ENCODE measurements at regions not wholly inside any gene's neighbourhood (a gene's known extent, or its start where the extent isn't known, plus 50 kb on each side); places are given as distances from the start of the nearest gene placed in this dataset.

DNA sequence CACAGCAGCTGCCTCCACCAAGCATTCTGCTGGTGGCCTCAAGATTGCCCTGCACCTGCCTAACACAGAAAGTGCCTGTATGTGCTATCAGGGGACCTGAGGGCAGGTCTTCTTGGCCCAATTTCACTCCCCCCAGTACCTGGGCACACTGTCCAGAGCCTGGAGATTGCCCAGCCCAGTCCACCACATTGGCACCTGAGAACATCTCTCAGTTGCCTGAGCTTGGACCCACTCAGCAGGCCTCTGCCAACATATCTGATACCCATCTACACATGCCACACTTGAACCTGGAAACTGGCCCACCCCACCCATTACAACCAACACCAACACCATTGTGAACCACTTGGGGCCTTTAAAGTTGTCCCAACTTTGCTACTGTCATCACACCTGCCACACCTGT lies 1523.1 kb upstream of the CDH9 start:
- DNase-seq, result no peak

DNA sequence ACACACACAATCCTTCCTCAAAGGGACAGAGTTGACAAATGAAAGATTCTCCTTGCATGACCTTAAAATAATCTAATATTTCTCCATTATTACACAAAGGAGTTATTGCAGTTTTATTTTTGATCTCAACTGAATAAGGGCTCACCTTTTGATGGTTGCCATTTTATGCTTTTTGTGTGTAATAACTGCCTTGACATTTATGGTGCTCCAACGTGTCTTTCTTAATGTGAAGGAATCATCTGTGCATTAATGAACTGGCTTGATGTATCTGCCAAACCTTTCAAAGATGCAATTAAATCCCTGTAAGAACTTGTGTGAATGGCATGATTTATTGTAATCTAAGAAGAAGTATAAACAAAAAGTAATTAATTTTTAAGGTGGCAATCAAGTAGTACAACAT lies 1519.8 kb upstream of the CDH9 start:
- DNase-seq, result no peak

- DNase-seq, result no peak
Observed at GRCh38 chr5:28557114-28557513, 1518.7 kb upstream of the CDH9 start.

GRCh38 chr5:28549588-28549987 lies 1511.2 kb upstream of the CDH9 start:
- no peak for DNase-seq

GRCh38 chr5:28548856-28549255 lies 1510.5 kb upstream of the CDH9 start:
- no peak for DNase-seq

DNA sequence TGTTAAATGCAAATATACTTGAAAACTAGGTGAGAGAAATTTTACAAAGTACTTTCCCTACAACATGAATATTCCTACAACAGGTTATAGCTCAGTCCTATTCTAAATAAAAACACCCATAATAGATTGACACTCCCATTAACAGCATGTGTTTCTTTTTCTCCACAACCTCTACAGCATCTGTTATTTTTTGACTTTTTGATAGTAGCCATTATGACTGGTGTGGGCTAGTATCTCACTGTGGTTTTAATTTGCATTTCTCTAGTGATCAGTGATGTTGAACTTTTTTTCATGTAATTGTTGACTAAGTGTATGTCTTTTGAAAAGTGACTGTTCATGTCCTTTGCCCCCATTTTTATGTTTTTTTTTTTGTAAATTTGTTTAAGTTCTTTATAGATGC lies 1506.1 kb upstream of the CDH9 start:
- no peak for DNase-seq

DNA sequence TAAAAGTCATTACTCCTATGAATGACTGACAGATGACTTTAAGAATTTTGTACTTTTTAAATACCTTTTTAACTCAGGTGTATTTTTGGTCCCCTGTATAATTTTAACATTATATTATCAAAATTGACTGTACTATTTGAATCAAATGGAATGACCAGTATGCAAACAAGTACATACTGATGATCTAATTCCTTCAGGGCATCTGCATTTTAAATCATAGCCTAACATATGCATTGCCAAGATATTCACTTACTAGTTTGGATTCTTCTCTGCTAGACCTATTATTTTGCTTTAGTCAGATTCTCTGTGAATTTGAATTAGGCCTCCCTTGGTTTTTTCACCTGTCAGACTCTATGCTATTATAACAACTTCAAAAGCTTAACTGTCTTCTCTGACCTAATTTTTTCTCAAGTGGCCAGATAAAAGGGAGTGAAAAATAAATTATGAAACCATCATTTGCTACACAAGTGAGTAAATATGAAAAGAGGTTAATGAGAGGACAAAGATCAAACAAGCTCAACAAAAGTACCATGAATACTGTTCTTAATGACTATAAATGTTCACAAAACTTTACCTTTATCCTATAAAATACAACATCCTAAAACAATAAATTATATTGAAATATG lies 1505.2 kb upstream of the CDH9 start:
- DNase-seq, result no peak

GRCh38 chr5:28542987-28543386 lies 1504.6 kb upstream of the CDH9 start:
- DNase-seq, result no peak

DNA sequence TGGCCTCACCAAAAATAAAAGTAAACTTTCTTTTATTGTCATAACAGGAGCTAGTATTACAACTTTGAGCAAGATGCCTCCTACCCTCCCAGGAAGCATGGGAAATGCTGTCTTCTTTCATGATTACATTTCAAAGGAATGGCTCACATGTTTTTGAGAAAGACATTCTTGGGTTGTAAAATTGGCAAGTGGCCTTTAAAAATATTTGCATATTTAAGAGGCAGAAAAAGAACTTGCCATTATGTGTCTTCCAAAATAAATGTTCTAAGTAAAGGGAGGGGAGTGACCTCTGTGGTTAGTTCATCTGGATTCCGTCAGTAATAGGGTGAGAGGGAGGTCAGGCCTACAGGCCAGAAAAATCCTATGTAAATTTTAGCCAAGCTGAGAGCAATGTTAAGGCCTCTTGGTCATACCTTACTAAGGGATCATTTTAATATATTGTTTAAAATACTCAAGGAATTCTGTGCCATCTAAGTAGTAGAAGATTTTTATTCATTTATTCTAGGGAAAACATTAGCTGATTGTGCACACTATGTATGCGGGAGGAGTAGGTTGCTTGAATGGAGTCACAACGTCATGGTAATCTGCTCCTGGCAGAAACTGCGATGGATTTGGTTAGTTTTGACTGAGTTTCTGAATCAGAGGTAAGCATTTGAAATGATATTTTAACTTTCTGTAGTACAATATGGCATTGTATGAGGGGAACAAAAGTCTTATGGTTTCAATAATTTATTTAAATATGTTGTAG lies 1485.7 kb upstream of the CDH9 start:
- no peak for DNase-seq

DNA sequence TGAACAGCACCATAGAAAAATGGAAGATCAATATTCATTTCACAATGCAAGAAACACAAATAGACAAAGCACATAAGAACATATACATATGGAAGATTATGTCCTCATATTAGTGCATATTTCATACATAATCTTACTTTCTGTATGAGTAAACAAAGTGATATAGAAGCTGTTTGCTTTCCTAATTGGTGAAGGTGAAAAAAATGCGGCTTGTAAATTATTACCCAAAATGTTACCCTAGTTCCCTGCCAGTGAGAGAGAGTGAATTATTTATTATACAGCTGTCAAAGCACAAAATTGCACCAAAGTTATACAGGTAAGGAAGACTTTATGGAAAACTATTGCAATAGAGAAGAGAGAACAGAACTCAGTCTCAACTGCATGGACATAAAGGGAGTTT lies 1485.0 kb upstream of the CDH9 start:
- no peak for DNase-seq

- no peak for DNase-seq
Observed at GRCh38 chr5:28517691-28518090, 1479.3 kb upstream of the CDH9 start.

- DNase-seq, result no peak
Observed at GRCh38 chr5:28516722-28517121, 1478.3 kb upstream of the CDH9 start.

DNA sequence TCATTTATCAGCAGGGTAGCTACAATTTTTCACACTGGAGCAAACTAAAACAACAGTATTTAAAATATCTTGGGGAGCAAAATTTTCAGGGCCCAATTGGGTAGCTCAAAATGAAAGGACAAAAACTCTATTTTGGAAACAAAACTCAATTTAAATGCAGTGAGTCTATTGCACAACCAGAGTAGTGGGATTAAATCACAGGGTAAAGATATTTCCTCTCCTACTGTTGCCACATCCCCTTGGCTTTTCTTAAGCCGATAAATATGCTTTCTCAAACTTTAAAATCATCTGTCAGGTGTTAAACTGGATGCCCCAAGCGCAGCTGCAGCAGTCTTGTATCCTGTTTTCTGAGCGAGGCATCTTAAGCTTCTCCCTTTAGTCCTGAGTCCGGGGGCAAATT lies 1474.3 kb upstream of the CDH9 start:
- no peak for DNase-seq

- DNase-seq, result no peak
Observed at GRCh38 chr5:28505121-28505520, 1466.7 kb upstream of the CDH9 start.

GRCh38 chr5:28500511-28500910 lies 1462.1 kb upstream of the CDH9 start:
- no peak for DNase-seq

DNA sequence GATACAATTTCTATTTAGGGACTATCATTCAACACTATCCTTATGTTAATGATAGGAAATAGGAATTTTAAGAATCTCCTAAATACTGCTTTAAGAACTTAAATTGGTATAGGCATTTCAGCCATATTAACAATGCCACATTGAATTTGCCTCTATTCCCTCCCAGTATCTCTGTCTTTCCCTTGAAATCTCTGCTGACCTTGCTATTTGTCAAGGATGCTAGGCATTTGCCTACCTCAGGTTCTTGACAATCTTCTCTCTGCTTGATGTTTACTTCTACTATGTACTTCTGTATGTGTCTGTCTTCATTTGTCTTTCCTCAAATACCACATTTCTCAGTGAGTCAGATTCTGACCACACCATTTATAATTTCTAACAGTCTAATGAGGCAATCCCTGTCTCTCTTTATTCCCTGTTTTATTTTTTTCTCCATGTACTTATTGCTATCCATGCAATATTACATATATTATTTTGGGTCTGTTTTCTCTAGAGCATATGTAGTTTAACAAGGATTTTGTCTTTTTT lies 1461.4 kb upstream of the CDH9 start:
- DNase-seq, result no peak

GRCh38 chr5:28495876-28496275 lies 1457.5 kb upstream of the CDH9 start:
- no peak for DNase-seq

DNA sequence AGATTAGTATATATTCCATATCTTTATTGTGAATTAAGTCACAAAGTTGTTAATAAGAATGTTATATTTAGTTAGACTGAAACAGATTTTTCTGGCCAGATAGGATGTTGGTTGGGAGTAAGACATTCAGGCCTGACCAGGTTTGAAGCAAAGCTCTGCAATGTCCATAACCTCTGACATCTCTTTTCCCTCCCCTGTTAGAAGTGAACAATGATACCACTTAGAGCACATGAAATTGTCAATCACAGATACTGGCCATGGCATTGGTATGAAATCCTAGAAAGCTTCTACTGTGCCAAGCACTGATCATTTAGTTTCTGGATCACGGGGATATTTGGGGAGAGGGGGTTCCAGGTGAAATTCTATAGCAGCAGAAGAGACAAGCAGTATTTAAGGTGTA lies 1455.1 kb upstream of the CDH9 start:
- no peak for DNase-seq

GRCh38 chr5:28488752-28489151 lies 1450.4 kb upstream of the CDH9 start:
- no peak for DNase-seq

DNA sequence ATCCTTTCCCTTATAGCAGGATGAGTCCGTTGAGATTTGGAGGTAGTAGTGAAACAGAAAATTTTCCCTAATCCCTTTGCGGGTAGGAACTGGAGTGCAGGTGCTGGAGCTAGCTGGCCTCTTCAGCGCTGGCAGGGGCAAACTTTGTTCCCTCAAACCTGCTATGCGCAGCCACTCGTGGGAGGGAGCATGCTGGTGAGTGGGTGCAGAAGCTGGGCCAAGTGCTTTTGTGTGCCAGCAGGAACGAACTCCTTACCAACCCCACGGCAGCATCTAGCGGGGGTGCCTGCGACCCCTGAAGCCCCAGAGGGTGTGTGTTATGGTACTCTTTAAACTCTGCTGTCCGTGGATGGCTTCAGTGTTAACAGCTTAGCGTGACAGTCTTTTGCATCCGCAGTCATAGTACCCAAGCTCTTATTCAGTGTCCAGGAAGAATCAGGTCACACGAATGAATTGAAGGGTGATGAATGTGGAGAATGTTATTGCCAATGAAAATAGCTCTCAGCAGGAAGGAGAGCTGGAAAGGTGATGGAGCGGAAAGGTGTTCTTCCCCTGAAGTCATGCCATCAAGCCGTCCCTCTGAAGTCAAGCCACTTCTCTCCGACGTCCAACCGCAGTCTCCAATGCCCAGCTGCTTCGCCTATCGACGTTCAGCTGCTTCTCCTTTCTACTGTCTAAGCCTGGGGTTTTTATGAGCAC lies 1445.1 kb upstream of the CDH9 start:
- DNase-seq, result no peak

- DNase-seq, result no peak
Observed at GRCh38 chr5:28473531-28474107, 1435.2 kb upstream of the CDH9 start.

GRCh38 chr5:28468166-28468565 lies 1429.8 kb upstream of the CDH9 start:
- no peak for DNase-seq

DNA sequence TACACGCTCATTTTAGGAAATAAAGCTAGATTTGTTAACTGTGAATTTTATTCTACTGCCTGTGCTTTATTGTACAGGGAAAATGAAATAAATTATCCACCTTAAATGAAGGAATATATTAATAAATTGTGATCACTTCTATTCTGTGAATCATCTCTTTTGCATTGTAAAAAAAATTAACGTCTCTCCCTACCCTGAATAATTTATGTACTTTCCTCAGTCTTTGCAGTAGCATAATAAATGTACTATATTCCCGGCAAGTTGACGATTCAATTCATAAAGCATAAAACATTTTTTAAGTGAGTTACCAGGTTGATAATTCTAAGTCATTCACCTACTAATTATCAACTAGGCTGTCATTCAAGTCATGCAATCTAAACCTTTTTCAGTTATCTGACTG lies 1425.3 kb upstream of the CDH9 start:
- no peak for DNase-seq
